ENCODE measurements at regions not wholly inside any gene's neighbourhood (a gene's known extent, or its start where the extent isn't known, plus 50 kb on each side); places are given as distances from the start of the nearest gene placed in this dataset.
A peak's percentile ranks its signal among the peaks of the same experiment; 100 is the strongest.

GRCh38 chr2:226660526-226660925 is 139.1 kb downstream of the IRS1 start:
- Mint-ChIP-seq H3K27me3 (ENCODE audit: low read depth) (peaks cover 2% of the 10 kb centered on the region), H3K36me3 (ENCODE audit: insufficient read depth) (no peaks in the 10 kb centered on the region), H3K9me3 (no peaks in the 10 kb centered on the region), H3K4me3 (no peak overlapping the region), H3K4me1 (ENCODE audit: low read depth) (peaks cover 3% of the 10 kb centered on the region)
- no peak for ATAC-seq
- no peak for DNase-seq

GRCh38 chr2:226660124-226660523 is 139.5 kb downstream of the IRS1 start:
- no peaks in the 10 kb centered on the region for H3K36me3 Mint-ChIP-seq (ENCODE audit: insufficient read depth)
- DNase-seq (no peak), ATAC-seq (no peak)
- H3K4me3 Mint-ChIP-seq: no peak overlapping the region
- H3K9me3 Mint-ChIP-seq: no peaks in the 10 kb centered on the region
- H3K27me3 Mint-ChIP-seq (ENCODE audit: low read depth): no peaks in the 10 kb centered on the region
- H3K4me1 Mint-ChIP-seq (ENCODE audit: low read depth): peaks cover 3% of the 10 kb centered on the region

GRCh38 chr2:226659410-226659809 is 140.2 kb downstream of the IRS1 start:
- ATAC-seq: no peak
- DNase-seq: no peak
- Mint-ChIP-seq H3K4me3 (no peak overlapping the region), H3K9me3 (no peaks in the 10 kb centered on the region), H3K36me3 (ENCODE audit: insufficient read depth) (no peaks in the 10 kb centered on the region), H3K4me1 (ENCODE audit: low read depth) (peaks cover 3% of the 10 kb centered on the region), H3K27me3 (ENCODE audit: low read depth) (no peaks in the 10 kb centered on the region)

- no peak for DNase-seq
Observed at GRCh38 chr2:226658555-226658954, 141.1 kb downstream of the IRS1 start.

GRCh38 chr2:226657340-226658053 is 142.1 kb downstream of the IRS1 start:
- Mint-ChIP-seq H3K36me3 (ENCODE audit: insufficient read depth) (no peaks in the 10 kb centered on the region), H3K9me3 (no peaks in the 10 kb centered on the region), H3K4me3 (no peak overlapping the region), H3K4me1 (ENCODE audit: low read depth) (peaks cover 5% of the 10 kb centered on the region), H3K27me3 (ENCODE audit: low read depth) (no peaks in the 10 kb centered on the region)
- DNase-seq: no peak
- no peak for ATAC-seq

More at GRCh38 chr2:226658555-226658954, 141.1 kb downstream of the IRS1 start:
- Mint-ChIP-seq H3K27me3 (ENCODE audit: low read depth) (no peaks in the 10 kb centered on the region), H3K36me3 (ENCODE audit: insufficient read depth) (no peaks in the 10 kb centered on the region), H3K4me3 (no peak overlapping the region), H3K4me1 (ENCODE audit: low read depth) (peaks cover 3% of the 10 kb centered on the region), H3K9me3 (no peaks in the 10 kb centered on the region)
- no peak for ATAC-seq

GRCh38 chr2:226656367-226656766 is 143.3 kb downstream of the IRS1 start:
- no peak for ATAC-seq
- DNase-seq: no peak
- Mint-ChIP-seq H3K4me1 (ENCODE audit: low read depth) (peaks cover 14% of the 10 kb centered on the region), H3K9me3 (no peaks in the 10 kb centered on the region), H3K4me3 (no peak overlapping the region), H3K36me3 (ENCODE audit: insufficient read depth) (no peaks in the 10 kb centered on the region), H3K27me3 (ENCODE audit: low read depth) (no peaks in the 10 kb centered on the region)

GRCh38 chr2:226655871-226656270 is 143.7 kb downstream of the IRS1 start:
- Mint-ChIP-seq H3K27me3 (ENCODE audit: low read depth) (no peaks in the 10 kb centered on the region), H3K4me3 (no peak overlapping the region), H3K9me3 (no peaks in the 10 kb centered on the region), H3K36me3 (ENCODE audit: insufficient read depth) (no peaks in the 10 kb centered on the region), H3K4me1 (ENCODE audit: low read depth) (peaks cover 19% of the 10 kb centered on the region)
- no peak for DNase-seq
- no peak for ATAC-seq

- no peak overlapping the region for H3K4me3 Mint-ChIP-seq
- peaks cover 9% of the 10 kb centered on the region for H3K9me3 Mint-ChIP-seq
- ATAC-seq (no peak), DNase-seq (no peak)
- H3K27me3 Mint-ChIP-seq (ENCODE audit: low read depth): no peaks in the 10 kb centered on the region
- peaks cover 35% of the 10 kb centered on the region for H3K4me1 Mint-ChIP-seq (ENCODE audit: low read depth)
- H3K36me3 Mint-ChIP-seq (ENCODE audit: insufficient read depth): peaks cover 2% of the 10 kb centered on the region
Observed at GRCh38 chr2:226652983-226653765, 146.4 kb downstream of the IRS1 start.

- ATAC-seq (no peak), DNase-seq (no peak)
Observed at GRCh38 chr2:226652369-226652768, 147.3 kb downstream of the IRS1 start.

GRCh38 chr2:226649871-226650660 is 149.6 kb downstream of the IRS1 start:
- Mint-ChIP-seq H3K27me3 (ENCODE audit: low read depth) (no peaks in the 10 kb centered on the region), H3K4me1 (ENCODE audit: low read depth) (peaks cover 32% of the 10 kb centered on the region), H3K4me3 (no peak overlapping the region), H3K9me3 (peaks cover 9% of the 10 kb centered on the region), H3K36me3 (ENCODE audit: insufficient read depth) (peaks cover 2% of the 10 kb centered on the region)
- ATAC-seq: peak; percentile 95 to 96
- peak; percentile 27 for DNase-seq

More at GRCh38 chr2:226652369-226652768, 147.3 kb downstream of the IRS1 start:
- Mint-ChIP-seq H3K36me3 (ENCODE audit: insufficient read depth) (peaks cover 2% of the 10 kb centered on the region), H3K4me3 (no peak overlapping the region), H3K4me1 (ENCODE audit: low read depth) (peaks cover 35% of the 10 kb centered on the region), H3K9me3 (peaks cover 9% of the 10 kb centered on the region), H3K27me3 (ENCODE audit: low read depth) (no peaks in the 10 kb centered on the region)

- H3K9me3 Mint-ChIP-seq: peaks cover 9% of the 10 kb centered on the region
- H3K36me3 Mint-ChIP-seq (ENCODE audit: insufficient read depth): peaks cover 2% of the 10 kb centered on the region
- H3K4me1 Mint-ChIP-seq (ENCODE audit: low read depth): peaks cover 32% of the 10 kb centered on the region
- DNase-seq: no peak
- no peak overlapping the region for H3K4me3 Mint-ChIP-seq
- ATAC-seq: no peak
- no peaks in the 10 kb centered on the region for H3K27me3 Mint-ChIP-seq (ENCODE audit: low read depth)
Observed at GRCh38 chr2:226649201-226649600, 150.4 kb downstream of the IRS1 start.

- Mint-ChIP-seq H3K27me3 (ENCODE audit: low read depth) (no peaks in the 10 kb centered on the region), H3K36me3 (ENCODE audit: insufficient read depth) (peaks cover 2% of the 10 kb centered on the region), H3K4me3 (no peak overlapping the region), H3K4me1 (ENCODE audit: low read depth) (peaks cover 32% of the 10 kb centered on the region), H3K9me3 (peaks cover 9% of the 10 kb centered on the region)
- ATAC-seq: no peak
- no peak for DNase-seq
Observed at GRCh38 chr2:226647621-226648518, 151.8 kb downstream of the IRS1 start.

GRCh38 chr2:226644399-226644865 is 155.2 kb downstream of the IRS1 start:
- Mint-ChIP-seq H3K4me1 (ENCODE audit: low read depth) (peaks cover 2% of the 10 kb centered on the region), H3K9me3 (peaks cover 15% of the 10 kb centered on the region), H3K4me3 (no peak overlapping the region), H3K27me3 (ENCODE audit: low read depth) (peaks cover 2% of the 10 kb centered on the region), H3K36me3 (ENCODE audit: insufficient read depth) (peaks cover 2% of the 10 kb centered on the region)
- DNase-seq (no peak), ATAC-seq (no peak)
